ENCODE measurements at regions not wholly inside any gene's neighbourhood (a gene's known extent, or its start where the extent isn't known, plus 50 kb on each side); places are given as distances from the start of the nearest gene placed in this dataset.

DNA sequence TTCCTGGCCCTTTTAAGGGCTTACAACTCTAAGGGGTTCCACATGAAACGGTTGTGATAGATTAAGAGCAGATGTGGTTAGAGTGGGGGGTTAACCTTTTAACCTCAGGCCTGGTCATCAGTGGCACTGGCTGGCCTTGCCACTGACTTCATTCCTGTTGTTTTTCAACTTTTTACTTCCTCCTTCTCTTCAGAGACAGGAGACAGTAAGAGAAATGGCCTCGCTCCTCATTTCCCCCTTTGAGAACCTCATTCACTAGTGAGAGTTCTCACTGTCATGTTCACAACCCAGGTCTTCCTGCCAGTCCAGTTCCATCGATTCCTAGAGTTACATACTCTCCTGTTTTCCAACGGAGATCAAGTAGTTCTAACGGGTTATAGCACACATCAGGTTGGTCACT lies 101.6 kb upstream of the SLC1A4 start:
- TF ChIP-seq, protein P1, sequence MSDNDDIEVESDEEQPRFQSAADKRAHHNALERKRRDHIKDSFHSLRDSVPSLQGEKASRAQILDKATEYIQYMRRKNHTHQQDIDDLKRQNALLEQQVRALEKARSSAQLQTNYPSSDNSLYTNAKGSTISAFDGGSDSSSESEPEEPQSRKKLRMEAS (IDR thresholded peaks at IDR 0.05), result no peak
- TF ChIP-seq, protein P2, sequence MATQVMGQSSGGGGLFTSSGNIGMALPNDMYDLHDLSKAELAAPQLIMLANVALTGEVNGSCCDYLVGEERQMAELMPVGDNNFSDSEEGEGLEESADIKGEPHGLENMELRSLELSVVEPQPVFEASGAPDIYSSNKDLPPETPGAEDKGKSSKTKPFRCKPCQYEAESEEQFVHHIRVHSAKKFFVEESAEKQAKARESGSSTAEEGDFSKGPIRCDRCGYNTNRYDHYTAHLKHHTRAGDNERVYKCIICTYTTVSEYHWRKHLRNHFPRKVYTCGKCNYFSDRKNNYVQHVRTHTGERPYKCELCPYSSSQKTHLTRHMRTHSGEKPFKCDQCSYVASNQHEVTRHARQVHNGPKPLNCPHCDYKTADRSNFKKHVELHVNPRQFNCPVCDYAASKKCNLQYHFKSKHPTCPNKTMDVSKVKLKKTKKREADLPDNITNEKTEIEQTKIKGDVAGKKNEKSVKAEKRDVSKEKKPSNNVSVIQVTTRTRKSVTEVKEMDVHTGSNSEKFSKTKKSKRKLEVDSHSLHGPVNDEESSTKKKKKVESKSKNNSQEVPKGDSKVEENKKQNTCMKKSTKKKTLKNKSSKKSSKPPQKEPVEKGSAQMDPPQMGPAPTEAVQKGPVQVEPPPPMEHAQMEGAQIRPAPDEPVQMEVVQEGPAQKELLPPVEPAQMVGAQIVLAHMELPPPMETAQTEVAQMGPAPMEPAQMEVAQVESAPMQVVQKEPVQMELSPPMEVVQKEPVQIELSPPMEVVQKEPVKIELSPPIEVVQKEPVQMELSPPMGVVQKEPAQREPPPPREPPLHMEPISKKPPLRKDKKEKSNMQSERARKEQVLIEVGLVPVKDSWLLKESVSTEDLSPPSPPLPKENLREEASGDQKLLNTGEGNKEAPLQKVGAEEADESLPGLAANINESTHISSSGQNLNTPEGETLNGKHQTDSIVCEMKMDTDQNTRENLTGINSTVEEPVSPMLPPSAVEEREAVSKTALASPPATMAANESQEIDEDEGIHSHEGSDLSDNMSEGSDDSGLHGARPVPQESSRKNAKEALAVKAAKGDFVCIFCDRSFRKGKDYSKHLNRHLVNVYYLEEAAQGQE (IDR thresholded peaks at IDR 0.05; ENCODE audit: low read depth), result no peak
- TF ChIP-seq FOXM1 (IDR thresholded peaks at IDR 0.05; ENCODE audit: borderline replicate concordance, low read depth) (no peak), EP300 (IDR thresholded peaks at IDR 0.05; ENCODE audit: borderline replicate concordance) (no peak), EGR1 (IDR thresholded peaks at IDR 0.05) (no peak), USF1 (IDR thresholded peaks at IDR 0.05) (no peak), TAF1 (IDR thresholded peaks at IDR 0.05; ENCODE audit: low read depth) (no peak), CEBPB (IDR thresholded peaks at IDR 0.05) (no peak), YY1 (IDR thresholded peaks at IDR 0.05; ENCODE audit: low read depth) (no peak), CREB1 (IDR thresholded peaks at IDR 0.05; ENCODE audit: low read depth) (no peak), RAD21 (IDR thresholded peaks at IDR 0.05; ENCODE audit: low read depth) (no peak)

All from Ishikawa (cell line).